Heart right ventricle (tissue), 16 donors: ENCODE measurements at regions not wholly inside any gene's neighbourhood (a gene's known extent, or its start where the extent isn't known, plus 50 kb on each side); places are given as distances from the start of the nearest gene placed in this dataset.

Experiments
- ATAC-seq, 8 donors: fragments of 200-7000 bp; cut with Tn5 transposase; one replicate each; pipeline ENCODE4 v1.9.1; 2020; ENCODE audit warnings: mild to moderate bottlenecking in 8 of 8, moderate library complexity in 8 of 8, moderate number of reproducible peaks in 1 of 8
- DNase-seq, 2 donors: peaks; one replicate each; pipeline ENCODE4 v3.0.0-alpha.2; 2020
- H3K27ac ChIP-seq, 10 donors: fragments of 200-600 bp; sonication (generic) in 2 of 10; one replicate each; pipeline versions ENCODE4 v1.5.0 to v1.8.0; 2020 to 2022; ENCODE audit warnings: mild to moderate bottlenecking in 3 of 10
- H3K27me3 ChIP-seq, 7 donors: fragments of 200-600 bp; one replicate each; pipeline ENCODE4 v1.8.0; 2021 to 2022; ENCODE audit warnings: mild to moderate bottlenecking in 2 of 7
- H3K36me3 ChIP-seq, 9 donors: fragments of 200-600 bp; sonication (generic) in 1 of 9; one replicate each; pipeline versions ENCODE4 v1.5.0 to v1.8.0; 2020 to 2022; ENCODE audit warnings: mild to moderate bottlenecking in 2 of 9
- H3K4me1 ChIP-seq, 9 donors: fragments of 200-600 bp; sonication (generic) in 1 of 9; one replicate each; pipeline versions ENCODE4 v1.5.0 to v1.8.0; 2020 to 2022; ENCODE audit warnings: mild to moderate bottlenecking in 4 of 9
- H3K4me3 ChIP-seq, 10 donors: fragments of 200-600 bp; sonication (generic) in 2 of 10; one replicate each; pipeline versions ENCODE4 v1.5.0 to v1.8.0; 2020 to 2022; ENCODE audit warnings: mild to moderate bottlenecking in 7 of 10, moderate library complexity in 2 of 10
- H3K9me3 ChIP-seq, 11 donors: fragments of 200-600 bp in 10 of 11; sonication (generic) in 2 of 11; one replicate each; pipeline versions ENCODE4 v1.5.0 to v1.8.0; 2013 to 2022; ENCODE audit warnings: mild to moderate bottlenecking in 2 of 11, control low read depth in 1 of 11, moderate library complexity in 1 of 11
- WGBS, 2 donors: extraction: QIAGEN DNeasy Blood & Tissue Kit; methylation state at CpG; one replicate each; pipeline ENCODE4 v1.1.7; 2013; ENCODE audit warnings: inconsistent platforms in 1 of 2; 5-methylcytosine and 5-hydroxymethylcytosine counted together
- intact Hi-C, 10 donors: fragments of 100-400 bp; cut with DNase I; formaldehyde crosslinking; loops; one replicate each; pipeline versions ENCODE4 v1.11.1 to v1.14.2; 2022
- TF ChIP-seq, protein P1 (sequence below), 9 donors: fragments of 200-600 bp; sonication (generic) in 2 of 9; IDR thresholded peaks; one replicate each; pipeline versions ENCODE4 v1.5.0 to v1.8.0; 2021 to 2022; ENCODE audit warnings: antibody characterized with exemption in 9 of 9, mild to moderate bottlenecking in 5 of 9, moderate library complexity in 1 of 9
- donor health status: Arrhythmogenic right ventricular cardiomyopathy.
- donor health status: ischemic (EF 13 %, LVEDD 7.1; RV severe dilation, severe dysfunction).
- donor health status: healthy with polysubstance abuse.
- donor health status: DM: no; HTN: yes; CAD: no.
- donor health status: DM: no; HTN: no; CAD: no.
- donor health status: ischemic (EF 25% LVEDD 6.9; RV normal size, moderate dysfunction).
- donor health status: ischemic (EF 25% LVEDD 5.7; RV mildly dilated, moderate dysfunction).
- donor health status: healthy.
- donor health status: DM: yes; HTN: yes; CAD: no.
- donor health status: Ischemic cardiomyopathy.
- donor health status: ischemic (EF 35%, LVEDD 5.7; RV mildly dilated, moderate dysfunction).
- donor health status: nonischemic (EF 11% LVEDD 7.7; RV severe dilation, severe dysfunction).
- donor health status: DM: yes; HTN: yes; CAD: no.
- donor health status: PGD.
- donor health status: ischemic (EF 29% LVEDD 5.4; RV normal size, mild dysfunction).
- donor health status: nonischemic (EF 23%, LVEDD 6.1; RV moderate dilation, normal function).

DNA sequence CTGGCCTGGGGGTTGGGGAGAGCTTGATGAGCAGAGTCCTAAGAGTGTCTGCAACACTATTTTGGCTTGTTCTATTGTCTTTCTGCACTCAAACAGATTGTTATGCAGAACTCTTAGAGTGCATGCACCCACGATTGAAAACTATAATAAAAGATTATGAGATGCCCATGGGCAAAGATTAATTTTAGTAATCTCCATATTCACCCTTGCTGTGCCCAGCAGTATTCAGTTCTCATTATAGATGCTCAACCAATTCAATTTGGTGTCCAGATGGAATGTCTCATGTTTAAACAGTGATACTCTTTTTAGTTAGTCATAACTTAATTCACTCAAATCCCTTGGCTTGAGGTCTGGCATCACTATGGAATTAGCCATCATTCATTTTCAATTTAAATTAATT is 952.5 kb downstream of the CDH8 start:
- intact Hi-C loops, result no loop called here
- WGBS, 2 donors, result 40 to 56% methylated on average over 1 of the region's 1 CpG
- Histone ChIP-seq H3K36me3 (no peaks in the 10 kb centered on the region), H3K27ac (no peak overlapping the region), H3K9me3 (no peaks in the 10 kb centered on the region), H3K27me3 (no peaks in the 10 kb centered on the region), H3K4me1 (no peaks in the 10 kb centered on the region), H3K4me3 (no peak overlapping the region)
- ATAC-seq, result no peak
- DNase-seq, result no peak
- TF ChIP-seq, protein P1, sequence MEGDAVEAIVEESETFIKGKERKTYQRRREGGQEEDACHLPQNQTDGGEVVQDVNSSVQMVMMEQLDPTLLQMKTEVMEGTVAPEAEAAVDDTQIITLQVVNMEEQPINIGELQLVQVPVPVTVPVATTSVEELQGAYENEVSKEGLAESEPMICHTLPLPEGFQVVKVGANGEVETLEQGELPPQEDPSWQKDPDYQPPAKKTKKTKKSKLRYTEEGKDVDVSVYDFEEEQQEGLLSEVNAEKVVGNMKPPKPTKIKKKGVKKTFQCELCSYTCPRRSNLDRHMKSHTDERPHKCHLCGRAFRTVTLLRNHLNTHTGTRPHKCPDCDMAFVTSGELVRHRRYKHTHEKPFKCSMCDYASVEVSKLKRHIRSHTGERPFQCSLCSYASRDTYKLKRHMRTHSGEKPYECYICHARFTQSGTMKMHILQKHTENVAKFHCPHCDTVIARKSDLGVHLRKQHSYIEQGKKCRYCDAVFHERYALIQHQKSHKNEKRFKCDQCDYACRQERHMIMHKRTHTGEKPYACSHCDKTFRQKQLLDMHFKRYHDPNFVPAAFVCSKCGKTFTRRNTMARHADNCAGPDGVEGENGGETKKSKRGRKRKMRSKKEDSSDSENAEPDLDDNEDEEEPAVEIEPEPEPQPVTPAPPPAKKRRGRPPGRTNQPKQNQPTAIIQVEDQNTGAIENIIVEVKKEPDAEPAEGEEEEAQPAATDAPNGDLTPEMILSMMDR (IDR thresholded peaks at IDR 0.05), result no peak

GRCh38 chr16:61074324-61074723 is 961.9 kb downstream of the CDH8 start:
- intact Hi-C loops, result no loop called here
- Histone ChIP-seq H3K36me3 (no peaks in the 10 kb centered on the region), H3K4me1 (no peaks in the 10 kb centered on the region), H3K27ac (no peak overlapping the region), H3K9me3 (peaks cover 0 to 30% (median 9%) of the 10 kb centered on the region in 11 donors), H3K4me3 (no peak overlapping the region), H3K27me3 (no peaks in the 10 kb centered on the region)
- ATAC-seq, result no peak
- DNase-seq, result no peak
- WGBS, 2 donors, result 67 to 74% methylated on average over 2 of the region's 2 CpGs
- TF ChIP-seq, protein P1 (IDR thresholded peaks at IDR 0.05), result no peak

DNA sequence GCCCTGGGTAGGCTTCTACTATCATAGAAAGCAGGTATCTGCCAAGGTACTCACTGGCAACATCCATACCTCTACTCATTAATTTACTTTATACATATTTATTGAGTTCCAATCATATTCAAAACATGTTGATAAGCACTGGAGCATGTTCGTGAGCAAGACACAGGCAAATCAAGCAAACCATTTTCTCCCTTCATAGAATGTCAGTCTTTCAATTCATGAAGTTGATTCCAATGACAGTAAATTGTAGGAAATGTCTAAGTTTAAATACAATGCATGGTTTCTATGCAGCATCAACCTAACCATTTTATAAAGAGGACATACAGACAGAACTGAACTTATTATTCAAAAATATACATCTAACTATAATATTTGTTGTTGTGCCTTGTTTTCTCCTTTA is 978.6 kb downstream of the CDH8 start:
- TF ChIP-seq, protein P1 (IDR thresholded peaks at IDR 0.05), result no peak
- H3K36me3 ChIP-seq, result no peaks in the 10 kb centered on the region
- H3K27ac ChIP-seq, result no peak overlapping the region
- 59 to 76% methylated on average over 1 of the region's 1 CpG for WGBS, 2 donors
- H3K9me3 ChIP-seq, result no peaks in the 10 kb centered on the region
- no peak for ATAC-seq
- DNase-seq, result no peak
- no peaks in the 10 kb centered on the region for H3K27me3 ChIP-seq
- intact Hi-C loops, result no loop called here
- H3K4me3 ChIP-seq, result no peak overlapping the region
- H3K4me1 ChIP-seq, result no peaks in the 10 kb centered on the region

- H3K4me3 ChIP-seq, result no peak overlapping the region
- no peaks in the 10 kb centered on the region for H3K4me1 ChIP-seq
- no peak for DNase-seq
- H3K9me3 ChIP-seq, result peaks cover 0 to 3% (median 0%) of the 10 kb centered on the region in 11 donors
- intact Hi-C loops, result no loop called here
- H3K27ac ChIP-seq, result no peak overlapping the region
- TF ChIP-seq, protein P1 (IDR thresholded peaks at IDR 0.05), result no peak
- no peaks in the 10 kb centered on the region for H3K36me3 ChIP-seq
- ATAC-seq, result no peak
- WGBS, 2 donors, result 79 to 84% methylated on average over 11 of the region's 11 CpGs
- H3K27me3 ChIP-seq, result no peaks in the 10 kb centered on the region
Measured at GRCh38 chr16:61050547-61050946, 985.7 kb downstream of the CDH8 start.

- TF ChIP-seq, protein P1 (IDR thresholded peaks at IDR 0.05), result no peak
- no peak overlapping the region for H3K4me3 ChIP-seq
- intact Hi-C loops, result no loop called here
- no peaks in the 10 kb centered on the region for H3K36me3 ChIP-seq
- no peak for DNase-seq
- no peak for ATAC-seq
- no peaks in the 10 kb centered on the region for H3K27me3 ChIP-seq
- peaks cover 0 to 17% (median 0%) of the 10 kb centered on the region in 11 donors for H3K9me3 ChIP-seq
- H3K4me1 ChIP-seq, result no peaks in the 10 kb centered on the region
- H3K27ac ChIP-seq, result no peak overlapping the region
- 26 to 35% methylated on average over 4 of the region's 4 CpGs for whole genome bisulfite sequencing, 2 donors
Measured at GRCh38 chr16:61045931-61046330, 990.3 kb downstream of the CDH8 start.
